Right lobe of liver (tissue), 6 donors: ENCODE measurements at regions not wholly inside any gene's neighbourhood (a gene's known extent, or its start where the extent isn't known, plus 50 kb on each side); places are given as distances from the start of the nearest gene placed in this dataset.

Source experiments
- ATAC-seq, 4 donors: fragments of 200-7000 bp; cut with Tn5 transposase; one replicate each; pipeline ENCODE4 v1.9.1; 2020; ENCODE audit warnings: mild to moderate bottlenecking in 4 of 4, moderate library complexity in 4 of 4
- DNase-seq, 3 donors: peaks; one replicate each; pipeline ENCODE4 v3.0.0-alpha.2; 2020
- H3K27ac ChIP-seq, 3 donors: fragments of 200-600 bp; one replicate each; pipeline ENCODE4 v1.8.0; 2022
- H3K27me3 ChIP-seq, 2 donors: fragments of 200-600 bp; one replicate each; pipeline ENCODE4 v1.8.0; 2022
- H3K36me3 ChIP-seq, 4 donors: fragments of 200-600 bp; sonication (generic) in 1 of 4; one replicate each; pipeline versions ENCODE4 v1.5.1 to v1.8.0; 2017 to 2022; ENCODE audit warnings: control low read depth in 1 of 4
- H3K4me1 ChIP-seq, 4 donors: fragments of 200-600 bp; sonication (generic) in 1 of 4; one replicate each; pipeline versions ENCODE4 v1.5.1 to v1.8.0; 2017 to 2022; ENCODE audit warnings: control low read depth in 1 of 4
- H3K4me3 ChIP-seq, 3 donors: fragments of 200-600 bp; one replicate each; pipeline ENCODE4 v1.8.0; 2022
- H3K9me3 ChIP-seq, 4 donors: fragments of 200-600 bp; sonication (generic) in 1 of 4; one replicate each; pipeline versions ENCODE4 v1.5.1 to v1.8.0; 2017 to 2022; ENCODE audit warnings: control low read depth in 1 of 4
- CTCF ChIP-seq, 4 donors: fragments of 200-600 bp in 3 of 4; fragments of 450-650 bp in 1 of 4; IDR thresholded peaks; one replicate each; pipeline versions ENCODE4 v1.5.1 to v1.8.0; 2016 to 2022; ENCODE audit warnings: antibody characterized with exemption in 4 of 4, mild to moderate bottlenecking in 2 of 4
- POLR2A ChIP-seq: fragments of 450-650 bp; IDR thresholded peaks from one replicate; pipeline ENCODE4 v1.6.1; 2017; ENCODE audit warnings: antibody characterized with exemption, mild to moderate bottlenecking
- WGBS: methylation state at CpG from one replicate; pipeline ENCODE4 v1.1.6; 2018; ENCODE audit warnings: low coverage, low lambda C conversion rate; ENCODE audit not compliant: insufficient coverage; ENCODE audit errors: missing lambda C conversion rate; 5-methylcytosine and 5-hydroxymethylcytosine counted together
- intact Hi-C, 2 donors: fragments of 100-400 bp; cut with DNase I; formaldehyde crosslinking; loops; one replicate each; pipeline versions ENCODE4 v1.11.2 to v1.14.1; 2022
- donor health status: DM: no; HTN: yes; CAD: no.
- donor health status: DM: no; HTN: no; CAD: no.
- donor health status: DM: no; HTN: no; CAD: no.
- donor health status: DM: no; HTN: yes; CAD: no.
- donor health status: DM: no; HTN: yes; CAD: no.

- 65% methylated on average over 8 of the region's 8 CpGs for WGBS
- Histone ChIP-seq H3K4me1 (no peaks in the 10 kb centered on the region), H3K9me3 (no peaks in the 10 kb centered on the region), H3K36me3 (no peaks in the 10 kb centered on the region), H3K27me3 (no peaks in the 10 kb centered on the region), H3K4me3 (no peak overlapping the region), H3K27ac (no peak overlapping the region)
- ATAC-seq (no peak), DNase-seq (no peak)
- intact Hi-C loops = no loop called here
- no peak for TF ChIP-seq POLR2A
- no peak for TF ChIP-seq CTCF (IDR thresholded peaks at IDR 0.05)
Observed at GRCh38 chr21:36608041-36608896, 90.6 kb upstream of the SIM2 start.

GRCh38 chr21:36608897-36609225 is 90.1 kb upstream of the SIM2 start:
- no peak for DNase-seq
- no peaks in the 10 kb centered on the region for H3K36me3 ChIP-seq
- H3K27me3 ChIP-seq = no peaks in the 10 kb centered on the region
- ATAC-seq = no peak
- H3K4me3 ChIP-seq = no peak overlapping the region
- TF ChIP-seq POLR2A = no peak
- H3K27ac ChIP-seq = no peak overlapping the region
- intact Hi-C loops = no loop called here
- H3K9me3 ChIP-seq = no peaks in the 10 kb centered on the region
- no peaks in the 10 kb centered on the region for H3K4me1 ChIP-seq
- 56% methylated on average over 1 of the region's 1 CpG for WGBS

GRCh38 chr21:36609654-36610053 is 89.3 kb upstream of the SIM2 start:
- Histone ChIP-seq H3K9me3 (no peaks in the 10 kb centered on the region), H3K27me3 (no peaks in the 10 kb centered on the region), H3K4me1 (no peaks in the 10 kb centered on the region), H3K36me3 (no peaks in the 10 kb centered on the region), H3K27ac (no peak overlapping the region), H3K4me3 (no peak overlapping the region)
- DNase-seq = no peak
- no peak for TF ChIP-seq POLR2A
- ATAC-seq = no peak
- intact Hi-C loops = no loop called here

GRCh38 chr21:36610201-36610600 is 88.7 kb upstream of the SIM2 start:
- no peaks in the 10 kb centered on the region for H3K36me3 ChIP-seq
- H3K9me3 ChIP-seq = no peaks in the 10 kb centered on the region
- peaks cover 0 to 1% of the 10 kb centered on the region in 2 donors for H3K27me3 ChIP-seq
- no peak for ATAC-seq
- TF ChIP-seq POLR2A (no peak), CTCF (IDR thresholded peaks at IDR 0.05) (no peak)
- H3K27ac ChIP-seq = no peak overlapping the region
- WGBS = 33% methylated on average over 1 of the region's 1 CpG
- intact Hi-C loops = no loop called here
- no peaks in the 10 kb centered on the region for H3K4me1 ChIP-seq
- no peak for DNase-seq
- H3K4me3 ChIP-seq = no peak overlapping the region

- peaks cover 0 to 6% of the 10 kb centered on the region in 2 donors for H3K27me3 ChIP-seq
- H3K9me3 ChIP-seq = no peaks in the 10 kb centered on the region
- ATAC-seq = no peak
- TF ChIP-seq CTCF (IDR thresholded peaks at IDR 0.05) (no peak), POLR2A (no peak)
- intact Hi-C loops = no loop called here
- 73% methylated on average over 7 of the region's 7 CpGs for WGBS
- H3K36me3 ChIP-seq = no peaks in the 10 kb centered on the region
- no peak overlapping the region for H3K27ac ChIP-seq
- H3K4me1 ChIP-seq = no peaks in the 10 kb centered on the region
- no peak for DNase-seq
- H3K4me3 ChIP-seq = no peak overlapping the region
Observed at GRCh38 chr21:36610935-36611334, 88.0 kb upstream of the SIM2 start.
